GM19328 (cell line): ENCODE measurements at regions not wholly inside any gene's neighbourhood (a gene's known extent, or its start where the extent isn't known, plus 50 kb on each side); places are given as distances from the start of the nearest gene placed in this dataset.
"Not testable (repeated sequence)": the region's sequence is repeated elsewhere in the genome, so short reads cannot be mapped to it uniquely, and the experiment has no call there.

ENCODE experiments used
- ATAC-seq: cut with Tn5 transposase; IDR thresholded peaks from one replicate; pipeline ENCODE4 v1.9.1; 2021; ENCODE audit warnings: mild to moderate bottlenecking, moderate library complexity; ENCODE audit not compliant: unreplicated experiment

- ATAC-seq: no peak
These were observed 152.9 kb downstream of the SPP2 start for GRCh38 chr2:234203135-234203984.

GRCh38 chr2:234202601-234203000, 152.1 kb downstream of the SPP2 start:
- ATAC-seq: no peak

DNA sequence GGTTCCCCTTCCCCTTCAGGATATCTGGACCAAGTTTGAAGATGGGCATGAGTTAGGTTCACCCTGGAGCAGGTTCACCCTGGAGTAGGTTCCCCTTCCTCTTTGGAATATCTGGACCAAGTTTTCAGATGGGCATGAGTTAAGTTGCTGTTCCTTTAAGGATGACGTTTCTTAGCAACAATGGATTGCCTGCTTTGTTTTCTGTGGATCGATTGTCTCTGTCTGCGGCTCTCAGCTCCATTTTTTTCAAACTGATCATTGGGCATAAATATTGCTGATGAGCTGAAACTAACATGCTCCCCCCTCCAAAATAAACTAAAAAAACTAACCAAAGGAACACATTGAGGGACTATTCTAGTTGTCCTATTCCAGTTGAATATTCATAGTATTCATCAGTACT, 149.5 kb downstream of the SPP2 start:
- no peak for ATAC-seq

DNA sequence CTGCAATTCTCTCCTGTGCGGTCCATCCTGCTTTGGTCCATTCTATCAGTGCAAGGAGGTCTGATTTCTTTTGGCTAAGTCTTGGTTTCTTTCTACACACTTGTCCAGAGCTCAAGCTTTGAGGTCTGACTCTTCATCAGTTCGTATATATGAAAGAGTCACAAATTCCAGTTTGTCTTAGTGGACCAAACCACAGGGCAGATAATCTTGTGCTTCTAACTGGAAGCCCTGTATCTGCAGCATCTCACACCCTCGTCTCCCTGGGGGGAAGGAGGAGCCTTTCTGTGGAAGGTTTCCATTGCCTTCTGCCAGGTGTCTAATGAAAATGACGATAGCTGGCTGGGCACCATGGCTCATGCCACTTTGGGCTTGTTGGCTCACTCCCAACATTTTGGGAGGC, 148.5 kb downstream of the SPP2 start:
- ATAC-seq: no peak

- no peak for ATAC-seq
These were observed 145.0 kb downstream of the SPP2 start for GRCh38 chr2:234195516-234195915.

- ATAC-seq: no peak
These were observed 143.6 kb downstream of the SPP2 start for GRCh38 chr2:234193977-234194563.

DNA sequence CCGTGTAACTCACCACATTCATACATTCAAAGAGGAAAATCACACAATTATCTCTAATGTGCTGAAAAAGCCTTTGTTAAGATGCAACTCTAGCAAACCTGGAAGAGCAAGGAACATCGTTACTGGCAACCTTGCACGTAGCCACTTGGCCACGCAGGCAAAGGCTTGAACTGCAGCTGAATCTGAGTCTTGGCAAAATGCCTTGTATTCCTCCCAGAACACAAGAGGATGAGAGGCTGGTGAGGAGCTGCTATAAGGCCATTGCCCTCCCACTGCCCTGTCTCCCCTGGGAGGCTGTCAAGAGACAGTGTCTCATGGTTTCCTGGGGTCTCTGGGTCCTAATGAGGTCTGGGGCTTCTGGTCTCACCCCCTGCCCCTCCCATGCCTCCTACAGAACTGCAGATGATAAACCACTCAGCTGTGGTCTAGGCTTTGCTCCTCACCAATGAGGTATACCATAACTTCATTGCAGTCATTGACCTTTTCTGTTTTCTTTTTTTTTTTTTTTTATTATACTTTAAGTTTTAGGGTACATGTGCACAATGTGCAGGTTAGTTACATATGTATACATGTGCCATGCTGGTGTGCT, 141.4 kb downstream of the SPP2 start:
- ATAC-seq: no peak

DNA sequence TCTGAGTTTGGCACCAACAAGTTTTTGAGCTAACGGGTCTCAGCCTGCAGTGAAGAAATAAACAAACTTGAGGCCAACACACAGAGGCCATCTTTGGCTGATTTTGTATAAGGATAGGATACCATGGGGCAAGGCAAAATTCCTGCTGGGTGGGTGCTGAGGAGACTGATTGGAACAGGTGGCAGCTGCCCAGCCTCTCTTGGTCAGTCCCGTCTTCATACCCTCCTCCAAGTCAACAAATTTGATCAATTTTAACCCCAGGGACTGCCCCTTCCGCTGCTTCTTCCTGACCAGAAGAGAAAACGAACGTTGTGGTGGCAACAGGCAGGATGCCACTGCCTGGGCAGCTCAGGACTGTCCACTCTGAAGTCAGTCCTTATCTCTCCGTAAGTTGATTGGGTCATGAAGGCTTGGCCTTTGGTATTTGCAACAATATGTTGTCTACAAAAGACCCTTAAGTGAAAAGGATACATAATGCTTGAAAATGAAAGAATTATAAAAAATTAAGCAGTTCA, 139.3 kb downstream of the SPP2 start:
- no peak for ATAC-seq

- no peak for ATAC-seq
These were observed 138.7 kb downstream of the SPP2 start for GRCh38 chr2:234189230-234189629.

DNA sequence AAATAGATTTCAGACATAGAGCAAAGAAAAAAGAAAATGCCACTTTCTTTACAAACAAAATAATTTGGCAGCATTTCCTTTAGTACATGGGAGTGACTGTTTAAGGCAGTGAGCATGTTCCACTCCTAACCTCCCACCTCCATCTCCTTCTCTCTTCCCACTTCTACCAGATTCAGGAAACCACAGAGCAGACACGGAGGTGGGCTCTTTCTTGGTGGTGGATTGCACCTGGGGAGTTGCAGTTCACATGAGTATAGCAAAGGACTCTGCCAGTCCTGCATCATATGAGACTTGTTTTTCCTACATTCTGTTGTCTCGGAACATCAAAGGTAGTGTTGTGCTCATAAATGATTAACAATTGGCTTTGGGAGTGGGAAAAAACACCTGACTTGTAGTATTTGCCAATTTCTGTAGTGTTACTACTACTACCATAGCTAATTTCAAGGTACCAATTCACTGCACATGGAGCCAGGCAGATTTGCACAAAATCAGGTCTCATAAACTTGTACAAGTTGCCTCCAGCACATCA, 137.2 kb downstream of the SPP2 start:
- no peak for ATAC-seq

DNA sequence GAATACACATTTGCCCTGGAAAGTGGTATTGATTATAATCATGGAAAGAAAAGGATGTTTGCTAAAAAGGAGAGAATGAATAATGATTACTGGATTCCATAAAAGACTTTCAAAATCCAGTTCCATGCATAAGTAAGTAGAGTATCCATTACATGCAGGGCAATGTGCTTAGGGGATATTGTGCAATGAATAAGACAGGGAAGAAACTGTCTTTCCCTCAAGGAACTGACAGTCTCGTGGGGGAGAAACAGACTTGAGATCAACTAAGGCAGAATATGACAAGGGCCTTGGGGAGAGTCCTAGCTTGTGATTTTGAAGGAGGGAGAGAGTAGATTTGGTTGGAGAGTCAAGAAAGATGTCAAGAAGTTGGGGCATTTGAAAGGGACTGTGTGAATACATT, 130.6 kb downstream of the SPP2 start:
- no peak for ATAC-seq

DNA sequence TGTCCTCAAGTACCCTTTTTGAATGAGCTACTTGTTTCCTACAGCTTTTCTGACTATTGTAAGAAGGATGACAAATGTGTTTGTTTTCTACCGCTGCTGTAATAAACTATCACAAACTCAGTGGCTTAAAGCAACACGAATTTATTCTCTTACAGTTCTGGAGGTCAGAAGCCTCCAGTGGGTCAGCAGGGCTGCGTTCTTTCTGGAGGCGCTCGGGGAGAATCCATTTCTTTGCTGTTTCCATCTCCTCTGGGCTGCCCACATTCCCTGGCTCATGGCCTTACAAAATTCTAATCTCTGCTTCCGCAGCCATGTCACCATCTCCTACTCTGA, 128.5 kb downstream of the SPP2 start:
- ATAC-seq: no peak

DNA sequence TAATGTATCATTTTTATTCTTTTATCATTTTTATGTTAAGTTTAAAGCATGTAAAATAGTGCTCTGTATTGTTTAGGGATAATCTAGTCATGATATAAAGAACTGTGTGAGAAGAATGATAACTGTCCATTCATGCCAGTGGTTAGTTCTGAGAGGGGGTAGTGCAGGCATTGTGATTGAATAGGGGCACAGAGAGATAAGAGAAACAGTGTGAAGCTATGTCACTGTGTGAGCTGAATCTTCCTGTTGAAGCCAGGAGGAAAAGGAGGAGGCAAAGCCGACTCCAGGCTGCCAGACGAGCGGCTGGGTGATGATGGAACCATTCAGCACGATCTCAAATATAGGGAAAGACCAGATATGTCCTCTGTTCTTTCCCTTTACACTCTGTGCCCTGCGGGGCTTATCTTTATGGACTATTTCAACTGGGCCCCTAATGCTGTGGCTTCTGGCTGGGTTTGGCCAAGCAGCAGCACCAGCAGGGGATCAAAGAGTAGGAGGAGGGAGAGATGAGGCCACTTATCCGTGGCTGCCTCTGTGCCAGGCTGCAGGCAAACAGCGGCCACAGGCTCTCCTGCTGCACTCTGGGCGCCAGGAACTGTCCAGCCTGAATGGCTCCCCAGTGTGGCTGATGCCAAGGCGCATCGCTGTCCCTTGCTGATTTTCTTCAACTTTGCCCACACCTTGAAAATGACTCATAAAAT, 128.0 kb downstream of the SPP2 start:
- no peak for ATAC-seq

- no peak for ATAC-seq
These were observed 125.1 kb downstream of the SPP2 start for GRCh38 chr2:234175649-234176048.

- no peak for ATAC-seq
These were observed 124.2 kb downstream of the SPP2 start for GRCh38 chr2:234174742-234175141.

GRCh38 chr2:234172532-234172931, 122.0 kb downstream of the SPP2 start:
- no peak for ATAC-seq

DNA sequence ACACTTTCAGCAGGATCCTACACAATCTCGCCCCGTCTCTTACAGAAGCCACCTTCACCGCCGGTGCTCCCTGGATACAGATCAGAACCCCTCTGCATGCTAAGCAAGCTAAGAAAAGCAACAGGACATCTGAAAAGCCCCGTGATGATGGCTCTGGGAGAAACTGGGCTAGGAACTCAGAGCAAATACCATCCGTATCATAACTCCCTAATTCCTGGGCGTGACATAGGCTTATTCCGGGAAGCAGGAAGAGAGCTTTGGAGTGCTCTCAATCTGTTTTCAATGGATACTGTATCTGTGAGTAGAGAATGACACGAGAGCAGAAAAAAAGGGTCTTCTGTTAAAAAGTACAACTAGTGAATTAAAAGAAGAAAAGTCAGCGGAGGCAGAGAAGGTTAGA, 121.6 kb downstream of the SPP2 start:
- ATAC-seq: no peak

DNA sequence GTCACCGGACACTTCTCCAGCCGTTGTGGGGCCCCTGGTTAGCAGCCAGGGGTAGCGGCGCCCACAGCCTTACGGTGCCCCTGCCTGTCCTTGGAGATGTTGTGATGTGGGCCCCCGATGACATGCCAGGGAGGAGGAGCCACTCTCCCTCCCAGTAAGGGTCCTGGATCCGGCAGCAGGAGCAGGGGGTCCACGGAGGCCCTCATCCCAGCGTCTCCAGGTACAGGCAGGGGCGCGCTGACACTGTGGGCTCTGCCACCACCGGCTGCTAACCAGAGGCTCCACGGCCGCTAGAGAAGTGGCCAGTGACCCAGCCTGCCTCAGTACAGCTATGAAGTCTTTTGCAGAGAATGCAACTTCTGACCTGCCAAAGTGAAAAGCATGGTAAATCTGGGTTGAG, 121.2 kb downstream of the SPP2 start:
- ATAC-seq: no peak

DNA sequence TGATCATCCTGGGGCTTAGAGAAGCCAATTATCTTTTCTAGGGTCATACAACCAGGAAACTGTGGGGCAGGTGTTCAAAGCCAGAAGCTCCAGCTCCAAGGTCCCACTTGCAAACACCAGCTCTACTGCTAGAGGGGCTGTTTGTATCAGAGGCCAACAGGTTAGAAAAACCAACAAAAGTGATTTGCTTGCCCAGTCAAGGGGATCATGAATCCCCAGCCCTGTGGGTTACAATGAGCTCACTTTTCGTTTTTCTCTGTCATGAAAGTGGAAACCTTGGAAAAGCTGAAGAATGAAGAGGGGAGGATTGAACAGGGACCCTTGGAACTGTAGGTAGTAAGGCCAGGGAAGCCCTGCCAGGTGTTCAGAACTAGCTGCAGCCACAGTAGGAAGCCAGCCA, 119.2 kb downstream of the SPP2 start:
- ATAC-seq: no peak

DNA sequence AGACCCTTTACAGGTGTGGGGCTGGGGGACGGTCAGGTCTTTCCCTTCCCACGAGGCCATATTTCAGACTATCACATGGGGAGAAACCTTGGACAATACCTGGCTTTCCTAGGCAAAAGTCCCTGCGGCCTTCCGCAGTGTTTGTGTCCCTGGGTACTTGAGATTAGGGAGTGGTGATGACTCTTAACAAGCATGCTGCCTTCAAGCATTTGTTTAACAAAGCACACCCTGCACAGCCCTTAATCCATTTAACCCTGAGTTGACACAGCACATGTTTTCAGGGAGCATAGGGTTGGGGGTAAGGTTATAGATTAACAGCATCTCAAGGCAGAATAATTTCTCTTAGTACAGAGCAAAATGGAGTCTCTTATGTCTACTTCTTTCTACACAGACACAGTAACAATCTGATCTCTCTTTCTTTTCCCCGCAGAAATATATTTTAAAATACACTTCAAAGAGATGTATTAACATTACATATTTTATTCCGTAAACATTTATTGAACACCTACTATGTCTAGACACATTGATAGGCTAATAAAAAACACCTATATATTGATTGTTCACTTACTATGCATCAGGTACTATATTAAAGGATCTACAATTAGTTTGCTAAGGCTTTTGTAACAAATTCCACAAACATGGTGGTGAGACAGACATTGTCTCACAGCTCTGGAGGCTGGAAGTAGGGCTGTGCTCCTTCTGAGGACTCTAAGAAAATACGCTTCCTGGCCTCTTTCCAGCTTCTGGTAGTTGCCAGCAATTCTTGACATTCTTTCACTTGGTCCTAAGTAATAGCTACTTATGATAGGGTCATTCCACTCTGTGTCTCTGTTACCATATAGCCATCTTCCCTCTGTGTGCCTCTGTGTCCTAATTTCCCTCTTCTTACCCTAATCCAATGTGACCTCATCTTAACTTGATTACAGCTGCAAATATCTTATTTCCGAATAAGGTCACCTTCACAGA, 118.4 kb downstream of the SPP2 start:
- not testable (repeated sequence) for ATAC-seq
